GM12878 (cell line): ENCODE measurements at regions not wholly inside any gene's neighbourhood (a gene's known extent, or its start where the extent isn't known, plus 50 kb on each side); places are given as distances from the start of the nearest gene placed in this dataset.

Experiments used
- ATAC-seq: fragments of 200-7000 bp; cut with Tn5 transposase; 3 replicates; pipeline ENCODE4 v1.9.1; 2020; ENCODE audit warnings: mild to moderate bottlenecking, moderate library complexity
- BruUV-seq: library from RNA; stranded (reverse); fragments of 400-500 nt; replicated peaks from 2 replicates; lab custom pipeline; 2021; lab: Mats Ljungman, UMichigan
- CTCF ChIA-PET: fragments of 300-600 bp; sonication (Branson Sonifier 250); formaldehyde crosslinking; extraction: SDS; loops from one replicate; lab custom pipeline; 2021; ENCODE audit warnings: inconsistent platforms; lab: Yijun Ruan, JAX
- POLR2A ChIA-PET: fragments of 350-600 bp; formaldehyde crosslinking; extraction: SDS; loops from one replicate; lab custom pipeline; 2021; ENCODE audit warnings: inconsistent platforms; lab: Charles Lee
- RAD21 ChIA-PET: fragments of 300-600 bp; sonication (Branson Sonifier 250); formaldehyde crosslinking; loops from one replicate; lab custom pipeline; 2023; ENCODE audit warnings: antibody characterized with exemption; ENCODE audit not compliant: unreplicated experiment; lab: Charles Lee
- SMC1A ChIA-PET: fragments of 300-600 bp; sonication (Branson Sonifier 250); formaldehyde crosslinking; loops from one replicate; lab custom pipeline; 2023; ENCODE audit not compliant: unreplicated experiment, uncharacterized antibody; lab: Charles Lee
- DNase-seq: peaks from one replicate; pipeline ENCODE4 v3.0.0-alpha.2; 2011; ENCODE audit warnings: low read depth, low spot score
- FAIRE-seq: peaks from 3 replicates; lab custom pipeline; 2011; peaks lifted over from hg19 to GRCh38; lab: Jason Lieb, UNC
- H2AFZ ChIP-seq: 2 replicates; pipeline ENCODE4 v1.6.0; 2011; ENCODE audit warnings: low read depth, low read length, control low read depth; ENCODE audit not compliant: control insufficient read depth
- H3K27ac ChIP-seq: 2 replicates; pipeline ENCODE4 v1.5.1; 2011; ENCODE audit warnings: control low read depth; ENCODE audit not compliant: control insufficient read depth, insufficient read depth
- H3K27me3 ChIP-seq, 2 experiments: replicated peaks in 1 of 2; 2 replicates each; pipeline versions ENCODE4 v1.6.0 to v1.6.1; 2011; ENCODE audit warnings: low read length in 1 of 2; ENCODE audit not compliant: control insufficient read depth in 2 of 2, insufficient read depth in 2 of 2
- H3K36me3 ChIP-seq, 2 experiments: 2 replicates each; pipeline ENCODE4 v1.5.1; 2011; ENCODE audit warnings: low read length in 1 of 2; ENCODE audit not compliant: control insufficient read depth in 2 of 2, insufficient read depth in 2 of 2
- H3K4me1 ChIP-seq: 2 replicates; pipeline ENCODE4 v1.6.1; 2011; ENCODE audit warnings: mild to moderate bottlenecking, low read length, moderate library complexity, mixed read lengths; ENCODE audit not compliant: control insufficient read depth, insufficient read depth
- H3K4me2 ChIP-seq: 2 replicates; pipeline ENCODE4 v1.6.0; 2011; ENCODE audit warnings: control low read depth; ENCODE audit not compliant: control insufficient read depth, insufficient read depth
- H3K4me3 ChIP-seq: fragments of 200-600 bp; sonication (generic); 2 replicates; pipeline ENCODE4 v1.5.1; 2016
- H3K79me2 ChIP-seq: 2 replicates; pipeline ENCODE4 v1.6.0; 2011; ENCODE audit warnings: low read length; ENCODE audit not compliant: control insufficient read depth, insufficient read depth
- H3K9ac ChIP-seq: 2 replicates; pipeline ENCODE4 v1.8.0; 2011; ENCODE audit warnings: low read length, control low read depth, mixed read lengths; ENCODE audit not compliant: control insufficient read depth, insufficient read depth
- H3K9me3 ChIP-seq: replicated peaks from 3 replicates; pipeline ENCODE4 v1.5.1; 2011; ENCODE audit warnings: mild to moderate bottlenecking, low read length; ENCODE audit not compliant: control insufficient read depth, insufficient read depth
- H4K20me1 ChIP-seq: 2 replicates; pipeline ENCODE4 v1.6.0; 2011; ENCODE audit not compliant: control insufficient read depth, insufficient read depth
- CHD2 ChIP-seq: IDR thresholded peaks from 2 replicates; pipeline ENCODE4 v1.6.1; 2011; ENCODE audit warnings: low read depth, low read length, improper control_type of control experiment, borderline replicate concordance
- HDAC6 ChIP-seq: fragments of 200-600 bp; sonication (generic); IDR thresholded peaks from one replicate; pipeline ENCODE4 v1.8.0; 2017; ENCODE audit warnings: antibody characterized with exemption; ENCODE audit not compliant: unreplicated experiment
- KLF5 ChIP-seq: fragments of 450-650 bp; IDR thresholded peaks from 2 replicates; pipeline ENCODE4 v1.6.1; 2014; ENCODE audit warnings: mild to moderate bottlenecking; ENCODE audit not compliant: partially characterized antibody
- MEF2B ChIP-seq: fragments of 450-650 bp; IDR thresholded peaks from 2 replicates; pipeline ENCODE4 v1.6.1; 2018; ENCODE audit warnings: mild to moderate bottlenecking, moderate library complexity; ENCODE audit not compliant: partially characterized antibody, poor library complexity, severe bottlenecking
- NFYA ChIP-seq: IDR thresholded peaks from 2 replicates; pipeline ENCODE4 v1.6.1; 2011; ENCODE audit warnings: low read depth, mild to moderate bottlenecking, low read length, improper control_type of control experiment, borderline replicate concordance
- NFYB ChIP-seq: IDR thresholded peaks from 2 replicates; pipeline ENCODE4 v1.6.1; 2011; ENCODE audit warnings: low read depth, mild to moderate bottlenecking, low read length, improper control_type of control experiment, moderate library complexity; ENCODE audit not compliant: insufficient read depth
- NR2C2 ChIP-seq: IDR thresholded peaks from 2 replicates; pipeline ENCODE4 v1.6.1; 2011; ENCODE audit warnings: borderline replicate concordance, low read depth; ENCODE audit not compliant: control insufficient read depth, insufficient read length
- RAD21 ChIP-seq: IDR thresholded peaks from 2 replicates; pipeline ENCODE4 v1.6.1; 2011; ENCODE audit warnings: mild to moderate bottlenecking, low read depth, low read length, moderate library complexity; ENCODE audit not compliant: insufficient read depth
- RAD51 ChIP-seq: fragments of 450-650 bp; IDR thresholded peaks from 2 replicates; pipeline ENCODE4 v1.6.1; 2016; ENCODE audit warnings: moderate library complexity, mild to moderate bottlenecking, inconsistent platforms
- RB1 ChIP-seq: fragments of 450-650 bp; formaldehyde crosslinking; IDR thresholded peaks from 2 replicates; pipeline ENCODE4 v1.6.1; 2017; ENCODE audit warnings: mild to moderate bottlenecking, borderline replicate concordance
- RBBP5 ChIP-seq: fragments of 200-600 bp; sonication (generic); conservative IDR thresholded peaks from 2 replicates; pipeline ENCODE4 v1.6.1; 2016
- REST ChIP-seq: IDR thresholded peaks from 2 replicates; pipeline ENCODE4 v1.6.1; 2012; ENCODE audit warnings: mild to moderate bottlenecking, low read depth, low read length
- RUNX3 ChIP-seq: IDR thresholded peaks from 2 replicates; pipeline ENCODE4 v1.6.1; 2012; ENCODE audit warnings: low read length, inconsistent platforms
- SP1 ChIP-seq: IDR thresholded peaks from one replicate; pipeline ENCODE4 v1.6.1; 2011; ENCODE audit warnings: low read depth, low read length
- SPI1 ChIP-seq: IDR thresholded peaks from 2 replicates; pipeline ENCODE4 v1.6.1; 2011; ENCODE audit warnings: low read depth, mild to moderate bottlenecking, low read length, moderate library complexity, borderline replicate concordance; ENCODE audit not compliant: insufficient read depth
- SREBF1 ChIP-seq: IDR thresholded peaks from 2 replicates; pipeline ENCODE4 v1.6.1; 2012; ENCODE audit warnings: mild to moderate bottlenecking, low read length
- TCF3 ChIP-seq: IDR thresholded peaks from 2 replicates; pipeline ENCODE4 v1.6.1; 2012; ENCODE audit warnings: low read depth, mild to moderate bottlenecking, low read length, borderline replicate concordance; ENCODE audit not compliant: insufficient read depth
- ZNF274 ChIP-seq: IDR thresholded peaks from one replicate; pipeline ENCODE4 v1.8.0; 2011; ENCODE audit not compliant: insufficient read length, insufficient read depth
- ZNF592 ChIP-seq: fragments of 450-650 bp; IDR thresholded peaks from 2 replicates; pipeline ENCODE4 v1.6.1; 2017; ENCODE audit warnings: mild to moderate bottlenecking, moderate library complexity
- ZSCAN29 ChIP-seq: fragments of 450-650 bp; IDR thresholded peaks from 2 replicates; pipeline ENCODE4 v1.6.1; 2017; ENCODE audit warnings: mild to moderate bottlenecking, moderate library complexity
- WGBS: methylation state at CpG from one replicate; pipeline ENCODE4 v1.1.6; 2016; ENCODE audit warnings: low lambda C conversion rate; ENCODE audit not compliant: insufficient replicate concordance, insufficient coverage; ENCODE audit errors: missing lambda C conversion rate; 5-methylcytosine and 5-hydroxymethylcytosine counted together
- in situ Hi-C: fragments of 300-500 bp; cut with MboI; formaldehyde crosslinking; loops from 9 replicates; pipeline ENCODE4 v1.14.3; 2018; ENCODE audit warnings: mixed read lengths
- intact Hi-C: fragments of 100-400 bp; cut with micrococcal nuclease; formaldehyde crosslinking; loops from one replicate; pipeline ENCODE4 v1.14.2; 2022; ENCODE audit not compliant: unreplicated experiment

- BruUV-seq, result no TSS peak
- in situ Hi-C loops, result no loop called here
- no peak for ATAC-seq
These were observed 147.7 kb downstream of the SREK1 start for GRCh38 chr5:66291771-66292170.

More at GRCh38 chr5:66291771-66292170, 147.7 kb downstream of the SREK1 start:
- ChIA-PET RAD21 (no interaction called here), CTCF (interaction anchor here (1.5 kb wide), 1 partner anchor 15 kb away, joined by 4 read pairs; no protein-coding TSS in a partner anchor), POLR2A (no interaction called here), SMC1A (interaction anchor here (1.0 kb wide), 1 partner anchor 465 kb away, joined by 3 read pairs; no protein-coding TSS in a partner anchor)
- no peaks in the 10 kb centered on the region for H3K79me2 ChIP-seq
- H3K4me3 ChIP-seq, result no peak overlapping the region
- peaks cover 0 to 2% of the 10 kb centered on the region in 2 experiments; a peak in 1 of 4 replicates for H3K27me3 ChIP-seq
- intact Hi-C loops, result no loop called here
- 90% methylated on average over 1 of the region's 1 CpG for WGBS
- DNase-seq (no peak), FAIRE-seq (no peak)
- no peaks in the 10 kb centered on the region for H3K4me1 ChIP-seq
- no peaks in the 10 kb centered on the region for H4K20me1 ChIP-seq
- H3K36me3 ChIP-seq, result no peaks in the 10 kb centered on the region
- no peak overlapping the region for H2AFZ ChIP-seq
- no peak overlapping the region for H3K27ac ChIP-seq
- no peak overlapping the region for H3K9ac ChIP-seq
- H3K4me2 ChIP-seq, result no peak overlapping the region
- no peaks in the 10 kb centered on the region for H3K9me3 ChIP-seq
- no peak for TF ChIP-seq RUNX3
- no peak for TF ChIP-seq KLF5
- no peak for TF ChIP-seq HDAC6
- no peak for TF ChIP-seq RBBP5
- TF ChIP-seq NFYA, result no peak
- no peak for TF ChIP-seq CHD2
- no peak for TF ChIP-seq RAD21
- no peak for TF ChIP-seq NFYB
- TF ChIP-seq SP1, result no peak
- TF ChIP-seq RAD51, result no peak
- no peak for TF ChIP-seq SREBF1
- TF ChIP-seq TCF3, result no peak
- TF ChIP-seq NR2C2, result no peak
- TF ChIP-seq RB1, result no peak
- TF ChIP-seq ZNF274, result no peak
- no peak for TF ChIP-seq SPI1
- no peak for TF ChIP-seq MEF2B
- no peak for TF ChIP-seq REST
- no peak for TF ChIP-seq ZSCAN29
- no peak for TF ChIP-seq ZNF592
